Iris pigment epithelial cell (primary cell): ENCODE measurements at regions not wholly inside any gene's neighbourhood (a gene's known extent, or its start where the extent isn't known, plus 50 kb on each side); places are given as distances from the start of the nearest gene placed in this dataset.
"Not testable (repeated sequence)": the region's sequence is repeated elsewhere in the genome, so short reads cannot be mapped to it uniquely, and the experiment has no call there.

Source experiments
- DNase-seq: peaks from one replicate; pipeline ENCODE4 v3.0.0-alpha.2; 2011; ENCODE audit warnings: low read depth

- DNase-seq = no peak
These were observed 133.7 kb downstream of the ATL2 start for GRCh38 chr2:38243186-38243880.

- no peak for DNase-seq
These were observed 137.6 kb downstream of the ATL2 start for GRCh38 chr2:38239452-38239851.

GRCh38 chr2:38238705-38239104, 138.4 kb downstream of the ATL2 start:
- not testable (repeated sequence) for DNase-seq

DNA sequence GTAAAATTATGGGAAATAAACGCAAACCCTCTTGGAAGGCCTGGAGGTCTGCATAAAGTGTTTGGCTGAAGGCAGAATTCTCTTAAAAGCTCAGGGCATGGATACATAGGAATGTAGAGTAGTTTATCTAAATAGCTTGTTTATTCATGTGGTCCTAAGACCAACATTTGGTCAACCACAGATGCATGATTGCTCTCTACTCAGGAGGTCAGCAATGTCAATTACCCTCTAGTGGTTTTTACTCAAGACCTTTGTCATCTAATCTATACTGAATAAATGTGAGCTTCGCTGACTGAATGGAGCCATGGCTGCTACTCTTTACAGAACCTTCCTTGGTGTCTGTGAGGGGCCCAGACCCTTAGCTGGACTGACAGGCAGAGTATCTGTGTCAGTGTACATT, 139.8 kb downstream of the ATL2 start:
- DNase-seq = no peak

DNA sequence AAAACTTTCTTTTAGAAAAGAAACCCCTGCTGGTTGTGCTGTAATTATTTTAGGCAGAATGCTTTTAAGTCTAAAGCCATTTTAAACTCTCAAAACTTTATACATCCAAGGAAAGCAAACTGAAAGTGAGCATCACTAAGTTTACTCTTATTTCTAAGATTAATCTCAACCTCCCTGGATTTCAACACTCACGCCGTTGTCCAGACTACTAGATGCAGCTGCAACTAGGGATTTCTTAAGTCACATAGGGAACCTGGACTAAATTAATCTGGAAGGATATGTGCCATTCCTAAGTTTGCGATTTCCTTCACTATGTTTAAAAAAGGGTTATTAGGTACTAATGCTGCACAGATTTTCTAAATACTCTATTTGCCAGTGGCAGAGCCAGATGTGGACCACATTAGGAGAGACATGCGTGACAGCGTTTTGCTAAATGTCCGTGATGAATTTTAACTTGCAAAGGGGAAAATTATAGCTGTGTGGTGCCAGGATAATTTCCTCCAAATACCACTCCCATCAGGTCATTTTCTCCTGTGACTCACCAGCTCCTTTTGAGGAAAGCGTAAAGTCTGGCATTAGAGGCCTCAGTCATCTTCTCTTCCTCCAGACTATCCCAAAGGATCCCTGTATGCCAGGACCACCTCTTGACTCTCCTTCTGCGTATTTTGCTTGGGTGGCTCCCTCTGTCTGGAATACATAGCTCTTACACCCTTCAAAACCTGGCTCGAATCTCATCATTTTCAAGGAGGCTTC, 143.7 kb downstream of the ATL2 start:
- peak; percentile 54 for DNase-seq

- DNase-seq = no peak
These were observed 144.6 kb downstream of the ATL2 start for GRCh38 chr2:38232454-38232853.

DNA sequence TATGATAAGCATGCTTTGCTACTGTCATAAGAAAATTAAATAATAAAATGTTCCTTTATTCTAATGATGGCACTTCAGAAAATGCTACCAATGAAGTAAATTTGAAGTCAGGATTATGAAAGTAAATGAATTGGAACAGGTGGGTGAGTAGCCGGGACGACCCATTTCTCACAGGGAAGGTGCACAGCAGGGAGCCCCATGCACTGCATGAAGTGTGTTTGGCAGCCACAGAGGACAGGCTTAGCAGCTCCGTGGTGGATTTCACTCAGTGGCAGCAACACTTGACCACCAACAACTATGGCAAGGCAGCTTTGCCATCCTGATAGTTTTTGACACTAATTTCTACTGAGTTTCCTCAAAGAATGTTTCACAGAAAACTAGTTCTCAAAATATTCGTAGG, 146.3 kb downstream of the ATL2 start:
- DNase-seq = no peak

GRCh38 chr2:38228753-38229152, 148.3 kb downstream of the ATL2 start:
- DNase-seq = no peak

DNA sequence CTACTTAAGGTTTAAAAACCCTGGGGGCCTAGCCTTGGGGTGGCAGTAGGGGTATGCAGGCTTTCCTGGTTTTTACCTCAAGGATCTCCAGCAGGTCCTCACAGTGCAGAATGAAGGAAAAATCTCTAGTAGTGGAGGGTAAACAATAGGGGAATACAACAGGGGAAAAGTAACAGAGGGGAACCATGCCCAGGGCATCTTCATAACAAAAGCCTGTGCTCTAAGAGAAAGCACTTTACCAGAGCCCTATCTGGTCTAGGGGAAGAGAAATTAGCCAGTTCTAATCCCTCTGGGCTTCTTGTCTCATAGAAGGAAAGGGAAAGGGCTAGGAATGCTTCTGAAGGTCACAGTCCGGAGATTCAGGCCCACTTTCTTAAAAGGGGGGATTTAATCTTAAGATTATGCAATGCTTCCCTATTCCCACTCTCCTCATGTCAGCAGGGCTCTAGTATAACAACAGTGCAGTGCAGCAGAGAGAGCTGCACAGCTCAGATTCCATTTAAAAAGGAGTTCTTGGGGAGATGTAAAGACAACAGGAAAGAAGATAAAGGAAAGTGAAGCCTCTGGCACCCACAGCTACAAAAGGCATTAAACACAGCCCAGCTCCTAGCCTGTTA, 149.0 kb upstream of the CYP1B1 start:
- DNase-seq = peak; percentile 27

DNA sequence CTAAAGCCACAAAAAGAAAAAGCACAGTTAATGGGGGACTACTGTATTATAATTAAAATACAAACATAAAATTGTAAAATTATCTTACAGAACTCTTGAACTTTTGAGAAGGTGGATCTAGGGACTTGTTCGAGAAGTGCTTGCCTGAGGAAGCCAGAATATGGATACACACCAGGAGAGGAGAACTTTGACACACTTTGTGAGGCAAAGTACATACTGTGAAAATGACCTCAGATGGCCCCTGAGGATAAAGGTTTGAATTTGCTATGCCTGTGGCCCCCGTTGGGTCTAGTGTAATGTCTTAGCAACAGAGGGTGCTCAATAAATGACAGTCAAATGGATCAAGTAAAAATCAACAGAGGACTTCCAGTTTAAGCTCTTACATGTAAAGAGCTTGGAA, 148.2 kb upstream of the CYP1B1 start:
- DNase-seq = no peak

- no peak for DNase-seq
These were observed 147.3 kb upstream of the CYP1B1 start for GRCh38 chr2:38223256-38223655.

DNA sequence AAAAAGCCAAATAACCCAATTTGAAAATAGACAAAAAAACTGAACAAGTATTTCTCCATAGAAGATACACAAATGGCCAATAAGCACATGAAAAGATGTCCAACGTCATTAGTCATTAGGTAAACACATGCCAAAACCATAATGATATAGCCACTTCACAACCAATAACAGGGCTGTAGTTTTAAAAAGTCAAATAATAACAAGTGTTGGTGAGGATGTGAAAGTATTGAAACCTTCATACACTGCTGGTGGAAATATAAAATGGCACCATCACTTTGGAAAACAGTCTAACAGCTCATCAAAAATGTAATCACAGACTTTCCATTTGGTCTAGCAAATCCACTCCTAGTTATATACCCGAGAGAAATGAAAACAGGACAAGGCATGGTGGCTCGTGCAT, 144.2 kb upstream of the CYP1B1 start:
- DNase-seq = no peak

DNA sequence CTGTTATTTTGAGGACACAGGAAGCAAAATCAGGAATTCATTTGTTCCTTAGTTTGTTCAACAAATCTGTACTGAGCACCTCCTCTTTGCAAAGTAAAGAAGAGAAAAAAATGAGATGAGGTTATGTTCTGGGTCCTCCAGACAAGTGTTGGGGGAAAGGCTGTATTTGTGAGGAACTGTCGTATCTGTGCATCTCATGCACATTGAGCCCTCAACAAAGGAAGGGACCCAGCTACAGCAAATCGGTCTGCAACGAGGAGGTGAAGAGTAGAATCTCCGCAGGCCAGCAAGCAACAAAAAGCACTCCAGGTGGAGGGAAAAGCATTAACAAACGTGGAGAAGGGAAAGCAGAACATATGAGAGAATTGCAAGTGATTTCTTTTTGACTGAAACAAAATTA, 143.0 kb upstream of the CYP1B1 start:
- no peak for DNase-seq

DNA sequence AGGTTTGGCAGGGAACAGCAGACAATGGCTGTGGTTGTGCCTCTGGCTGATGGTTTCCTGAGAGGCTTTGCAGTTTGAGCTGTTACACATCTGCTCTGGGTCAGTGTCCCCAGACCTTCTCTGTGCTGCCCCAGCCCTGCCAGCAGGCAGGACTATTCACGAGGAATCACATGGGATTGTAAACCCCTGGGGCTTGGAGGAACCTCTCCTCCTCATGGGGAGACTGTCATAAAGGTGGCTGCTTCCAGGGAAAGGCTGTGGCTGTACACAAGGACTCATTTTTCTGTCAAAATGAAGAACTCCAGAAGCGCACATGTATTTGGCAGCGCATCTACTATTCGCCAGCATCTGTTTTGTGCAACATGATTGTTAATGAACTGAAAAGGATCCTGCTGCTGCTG, 142.6 kb upstream of the CYP1B1 start:
- DNase-seq = no peak

DNA sequence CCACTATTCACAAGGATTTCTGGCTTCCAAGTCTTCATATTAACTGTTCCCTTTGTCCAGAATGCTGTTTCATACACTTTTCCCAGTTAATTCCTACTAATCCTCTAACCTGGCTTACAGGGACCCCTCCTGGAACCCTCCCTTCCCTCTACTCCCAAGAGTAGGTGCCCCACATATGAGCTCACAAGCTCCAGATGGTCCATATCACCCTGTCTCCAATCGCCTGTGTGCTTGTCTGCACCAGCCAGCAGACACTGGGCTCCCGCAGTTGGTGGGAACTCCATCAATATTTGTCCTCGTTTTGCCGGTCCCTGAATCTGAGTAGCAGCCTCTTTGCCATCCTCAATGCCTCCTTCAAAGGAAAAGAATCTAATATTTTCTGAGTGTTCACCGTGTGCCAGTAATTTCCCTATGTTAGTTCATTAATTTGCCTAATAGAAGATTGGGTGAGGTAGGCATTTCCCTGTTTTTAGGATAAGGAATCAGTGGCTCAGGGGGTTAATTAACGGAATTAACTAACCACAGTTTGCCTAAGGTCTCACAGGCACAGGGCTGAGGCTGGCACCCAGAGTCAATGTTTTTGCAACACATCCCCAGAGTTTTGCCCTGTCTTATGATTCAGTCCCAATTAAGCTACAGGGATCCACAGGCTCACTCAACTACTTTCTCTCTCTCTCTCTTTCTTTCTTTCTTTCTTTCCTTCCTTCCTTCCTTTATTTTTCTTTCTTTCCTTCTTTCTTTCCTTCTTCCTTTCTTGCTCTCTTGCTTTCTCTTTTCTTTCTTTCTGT, 141.6 kb upstream of the CYP1B1 start:
- DNase-seq = no peak

DNA sequence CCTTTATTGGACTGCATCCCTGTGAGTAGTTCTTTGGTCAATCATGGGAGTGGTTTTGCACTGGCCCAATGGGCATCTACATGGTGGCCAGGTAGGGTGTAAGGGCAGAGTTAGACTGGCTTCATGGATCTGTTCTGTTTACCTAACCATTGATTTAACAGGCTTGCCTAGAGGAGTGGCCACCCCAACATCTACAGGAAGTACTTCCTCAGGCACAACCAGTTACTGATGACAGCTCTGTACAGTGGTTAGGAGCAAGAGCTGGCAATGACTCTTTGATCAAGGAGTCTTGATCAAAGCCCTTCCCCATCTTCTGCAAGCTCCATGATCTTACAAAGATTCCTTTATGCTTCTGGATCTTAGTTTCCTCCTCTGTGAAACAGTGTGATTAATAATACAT, 140.9 kb upstream of the CYP1B1 start:
- no peak for DNase-seq

DNA sequence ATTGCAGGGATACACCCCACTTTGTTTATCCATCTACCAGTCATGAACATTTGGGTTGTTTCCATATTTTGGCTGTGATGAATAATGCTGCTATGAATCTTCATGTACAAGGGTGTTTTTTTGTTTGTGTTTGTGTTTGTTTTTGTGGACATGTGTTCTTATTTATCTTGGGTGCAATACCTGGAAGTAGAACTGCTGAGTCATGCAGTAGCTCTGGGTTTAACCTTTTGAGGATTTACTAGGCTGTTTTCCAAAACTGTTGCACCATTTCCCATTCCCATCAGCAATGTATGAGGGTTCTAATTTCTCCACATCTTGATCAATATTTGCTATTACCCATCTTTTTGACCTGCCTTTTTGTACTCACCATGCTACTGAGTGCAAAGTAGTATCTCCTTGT, 140.0 kb upstream of the CYP1B1 start:
- DNase-seq = peak; percentile 65

GRCh38 chr2:38215522-38215921, 139.6 kb upstream of the CYP1B1 start:
- DNase-seq = no peak

DNA sequence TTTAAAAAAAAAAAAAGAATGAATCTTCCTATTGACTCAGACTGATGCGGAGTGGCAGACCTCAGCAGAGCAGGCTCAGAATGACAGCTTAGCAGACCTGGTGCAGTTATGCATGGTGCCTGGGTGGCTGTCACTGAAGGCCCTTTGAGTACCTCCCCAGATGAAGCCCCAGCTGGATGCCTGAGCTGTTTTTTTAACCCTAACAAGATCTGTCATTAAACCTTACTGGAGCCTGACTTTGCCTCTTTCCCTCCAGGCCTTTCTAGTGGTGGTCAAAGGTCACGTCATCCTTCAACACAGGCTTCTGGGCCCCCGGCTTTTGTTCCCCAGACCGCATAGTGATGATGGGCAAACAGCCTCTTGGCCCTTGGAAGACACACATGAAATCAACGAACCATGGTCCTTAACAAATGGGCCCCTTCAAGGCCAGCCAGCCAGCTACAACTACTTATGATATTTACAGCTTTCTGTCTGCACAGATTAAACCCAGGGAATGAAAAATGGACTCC, 138.3 kb upstream of the CYP1B1 start:
- no peak for DNase-seq

- no peak for DNase-seq
These were observed 137.7 kb upstream of the CYP1B1 start for GRCh38 chr2:38213619-38214167.

GRCh38 chr2:38212312-38212711, 136.4 kb upstream of the CYP1B1 start:
- DNase-seq = no peak

DNA sequence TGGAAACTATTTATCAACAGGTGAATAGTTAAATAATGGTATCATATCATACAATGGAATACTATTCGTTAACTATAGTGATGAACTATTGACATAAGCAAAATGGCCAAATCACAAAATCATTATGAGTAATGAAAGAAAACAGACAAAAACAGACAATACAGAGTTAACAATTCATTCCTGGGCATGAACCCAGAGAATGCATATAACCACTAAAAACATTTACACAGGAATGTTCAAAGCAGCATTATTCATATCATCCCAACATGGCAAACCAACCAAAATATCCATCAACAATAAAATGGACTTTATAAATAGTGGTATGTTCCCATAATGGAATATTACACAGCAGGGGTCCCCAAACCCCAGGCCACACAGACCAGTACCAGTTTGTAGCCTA, 131.2 kb upstream of the CYP1B1 start:
- DNase-seq = peak; percentile 57
